Upper lobe of left lung (tissue), 6 donors: ENCODE measurements at regions not wholly inside any gene's neighbourhood (a gene's known extent, or its start where the extent isn't known, plus 50 kb on each side); places are given as distances from the start of the nearest gene placed in this dataset.
A peak's percentile ranks its signal among the peaks of the same experiment; 100 is the strongest.

ENCODE experiments used
- ATAC-seq, 2 donors: fragments of 200-7000 bp; cut with Tn5 transposase; one replicate each; pipeline ENCODE4 v1.9.1; 2022; ENCODE audit warnings: mild to moderate bottlenecking in 2 of 2, moderate library complexity in 2 of 2; ENCODE audit not compliant: low FRiP score in 2 of 2
- DNase-seq, 2 donors: peaks; one replicate each; pipeline ENCODE4 v3.0.0-alpha.2; 2019 to 2020
- H3K27ac ChIP-seq, 4 donors: fragments of 200-600 bp; sonication (generic); one replicate each; pipeline ENCODE4 v1.5.1; 2016 to 2019
- H3K27me3 ChIP-seq, 4 donors: fragments of 200-600 bp; sonication (generic); one replicate each; pipeline ENCODE4 v1.5.1; 2017 to 2019
- H3K36me3 ChIP-seq, 4 donors: fragments of 200-600 bp; sonication (generic); one replicate each; pipeline ENCODE4 v1.5.1; 2016 to 2019
- H3K4me1 ChIP-seq, 4 donors: fragments of 200-600 bp; sonication (generic); one replicate each; pipeline ENCODE4 v1.5.1; 2018 to 2019
- H3K4me3 ChIP-seq, 4 donors: fragments of 200-600 bp; sonication (generic); one replicate each; pipeline ENCODE4 v1.5.1; 2017 to 2019; ENCODE audit warnings: mild to moderate bottlenecking in 2 of 4, moderate library complexity in 1 of 4
- H3K9me3 ChIP-seq, 4 donors: fragments of 200-600 bp; sonication (generic); one replicate each; pipeline ENCODE4 v1.5.1; 2018 to 2019
- EP300 ChIP-seq, 4 donors: sonication (generic); formaldehyde crosslinking; IDR thresholded peaks; one replicate each; pipeline ENCODE4 v1.5.1; 2017; ENCODE audit warnings: antibody characterized with exemption in 4 of 4, control low read depth in 2 of 4
- POLR2A ChIP-seq, 4 donors: fragments of 450-650 bp; IDR thresholded peaks; one replicate each; pipeline ENCODE4 v1.5.1; 2016 to 2017; ENCODE audit warnings: antibody characterized with exemption in 4 of 4, mild to moderate bottlenecking in 2 of 4
- POLR2AphosphoS5 ChIP-seq, 2 donors: sonication (generic); formaldehyde crosslinking; IDR thresholded peaks; one replicate each; pipeline ENCODE4 v1.5.1; 2017; ENCODE audit warnings: antibody characterized with exemption in 2 of 2
- WGBS, 2 donors: methylation state at CpG; one replicate each; pipeline ENCODE4 v1.1.5; 2017 to 2018; 5-methylcytosine and 5-hydroxymethylcytosine counted together
- TF ChIP-seq, protein P1 (sequence below), 6 experiments: fragments of 450-650 bp in 4 of 6; fragments of 200-600 bp in 2 of 6; sonication (generic) in 2 of 6; IDR thresholded peaks; one replicate each; pipeline ENCODE4 v1.5.1; 2016 to 2019; ENCODE audit warnings: antibody characterized with exemption in 6 of 6
- donor health status: DM: no; HTN: no; CAD: no; lungs with moderate emphysema.
- donor health status: DM: no; HTN: yes; CAD: no; lungs with severe emphysema.

- 77 to 87% methylated on average over 3 of the region's 3 CpGs for WGBS, 2 donors
- no peaks in the 10 kb centered on the region for H3K27me3 ChIP-seq
- DNase-seq (no peak), ATAC-seq (no peak)
- H3K36me3 ChIP-seq: no peaks in the 10 kb centered on the region
- H3K4me1 ChIP-seq: peaks cover 0 to 6% (median 2%) of the 10 kb centered on the region in 4 donors
- TF ChIP-seq, protein P1, sequence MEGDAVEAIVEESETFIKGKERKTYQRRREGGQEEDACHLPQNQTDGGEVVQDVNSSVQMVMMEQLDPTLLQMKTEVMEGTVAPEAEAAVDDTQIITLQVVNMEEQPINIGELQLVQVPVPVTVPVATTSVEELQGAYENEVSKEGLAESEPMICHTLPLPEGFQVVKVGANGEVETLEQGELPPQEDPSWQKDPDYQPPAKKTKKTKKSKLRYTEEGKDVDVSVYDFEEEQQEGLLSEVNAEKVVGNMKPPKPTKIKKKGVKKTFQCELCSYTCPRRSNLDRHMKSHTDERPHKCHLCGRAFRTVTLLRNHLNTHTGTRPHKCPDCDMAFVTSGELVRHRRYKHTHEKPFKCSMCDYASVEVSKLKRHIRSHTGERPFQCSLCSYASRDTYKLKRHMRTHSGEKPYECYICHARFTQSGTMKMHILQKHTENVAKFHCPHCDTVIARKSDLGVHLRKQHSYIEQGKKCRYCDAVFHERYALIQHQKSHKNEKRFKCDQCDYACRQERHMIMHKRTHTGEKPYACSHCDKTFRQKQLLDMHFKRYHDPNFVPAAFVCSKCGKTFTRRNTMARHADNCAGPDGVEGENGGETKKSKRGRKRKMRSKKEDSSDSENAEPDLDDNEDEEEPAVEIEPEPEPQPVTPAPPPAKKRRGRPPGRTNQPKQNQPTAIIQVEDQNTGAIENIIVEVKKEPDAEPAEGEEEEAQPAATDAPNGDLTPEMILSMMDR (IDR thresholded peaks at IDR 0.05): no peak
- TF ChIP-seq POLR2AphosphoS5 (IDR thresholded peaks at IDR 0.05) (no peak), POLR2A (IDR thresholded peaks at IDR 0.05) (no peak), EP300 (IDR thresholded peaks at IDR 0.05) (no peak)
- H3K9me3 ChIP-seq: no peaks in the 10 kb centered on the region
- H3K27ac ChIP-seq: no peak overlapping the region
- H3K4me3 ChIP-seq: no peak overlapping the region
Measured at GRCh38 chr3:177425042-177425441, 227.8 kb upstream of the TBL1XR1 start.

- Histone ChIP-seq H3K4me1 (peaks cover 0 to 4% (median 1%) of the 10 kb centered on the region in 4 donors), H3K36me3 (no peaks in the 10 kb centered on the region), H3K4me3 (no peak overlapping the region), H3K27me3 (no peaks in the 10 kb centered on the region), H3K9me3 (no peaks in the 10 kb centered on the region), H3K27ac (peak overlapping the region in 1 of 4 donors; percentile 49)
- DNase-seq (no peak), ATAC-seq (no peak)
- TF ChIP-seq EP300 (IDR thresholded peaks at IDR 0.05): no peak
- TF ChIP-seq, protein P1 (IDR thresholded peaks at IDR 0.05): no peak
- TF ChIP-seq POLR2A (IDR thresholded peaks at IDR 0.05): no peak
- no peak for TF ChIP-seq POLR2AphosphoS5 (IDR thresholded peaks at IDR 0.05)
- WGBS, 2 donors: 76 to 77% methylated on average over 3 of the region's 3 CpGs
Measured at GRCh38 chr3:177426106-177426877, 229.0 kb upstream of the TBL1XR1 start.

GRCh38 chr3:177426878-177427495 is 229.7 kb upstream of the TBL1XR1 start:
- peak overlapping the region in 2 of 4 donors; percentile 23 to 49 for H3K27ac ChIP-seq
- H3K36me3 ChIP-seq: no peaks in the 10 kb centered on the region
- no peaks in the 10 kb centered on the region for H3K9me3 ChIP-seq
- WGBS, 2 donors: 68% methylated on average over 7 of the region's 7 CpGs
- no peaks in the 10 kb centered on the region for H3K27me3 ChIP-seq
- ATAC-seq: peak in 1 of 2 donors; percentile 55
- DNase-seq: no peak
- H3K4me3 ChIP-seq: no peak overlapping the region
- TF ChIP-seq POLR2A (IDR thresholded peaks at IDR 0.05) (no peak), POLR2AphosphoS5 (IDR thresholded peaks at IDR 0.05) (no peak), EP300 (IDR thresholded peaks at IDR 0.05) (no peak)
- TF ChIP-seq, protein P1 (IDR thresholded peaks at IDR 0.05): no peak
- H3K4me1 ChIP-seq: peaks cover 0 to 11% (median 3%) of the 10 kb centered on the region in 4 donors

DNA sequence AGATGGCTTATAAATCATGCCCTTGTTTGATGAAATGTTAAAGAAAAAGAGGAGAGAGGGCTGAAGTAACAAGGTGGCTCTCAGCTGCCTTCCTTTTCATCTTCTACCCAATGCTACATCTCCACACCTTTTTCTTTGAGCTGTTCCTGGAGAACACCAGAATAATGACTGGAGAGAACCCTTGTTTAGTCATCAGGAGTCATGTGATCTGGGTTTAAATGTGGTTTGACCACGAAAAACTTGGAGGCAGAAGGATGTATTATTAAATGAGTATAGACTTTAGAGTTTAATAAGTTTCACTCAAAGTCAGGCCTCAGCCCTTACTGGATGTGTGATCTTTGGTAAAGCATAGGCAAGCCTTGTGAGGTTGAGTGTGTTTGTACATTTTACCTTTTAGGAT is 230.3 kb upstream of the TBL1XR1 start:
- whole genome bisulfite sequencing, 2 donors: 33 to 36% methylated on average over 1 of the region's 1 CpG
- Histone ChIP-seq H3K27me3 (no peaks in the 10 kb centered on the region), H3K4me3 (no peak overlapping the region), H3K9me3 (no peaks in the 10 kb centered on the region), H3K4me1 (peaks cover 5 to 12% (median 7%) of the 10 kb centered on the region in 4 donors), H3K36me3 (no peaks in the 10 kb centered on the region), H3K27ac (peak overlapping the region in 1 of 4 donors; percentile 49)
- TF ChIP-seq POLR2A (IDR thresholded peaks at IDR 0.05) (no peak), POLR2AphosphoS5 (IDR thresholded peaks at IDR 0.05) (no peak), EP300 (IDR thresholded peaks at IDR 0.05) (no peak)
- TF ChIP-seq, protein P1 (IDR thresholded peaks at IDR 0.05): no peak
- no peak for DNase-seq
- ATAC-seq: no peak
